VCaP (cell line): ENCODE measurements at regions not wholly inside any gene's neighbourhood (a gene's known extent, or its start where the extent isn't known, plus 50 kb on each side); places are given as distances from the start of the nearest gene placed in this dataset.
"Not testable (repeated sequence)": the region's sequence is repeated elsewhere in the genome, so short reads cannot be mapped to it uniquely, and the experiment has no call there.

Experiments
- H3K27ac ChIP-seq: fragments of 450-650 bp; 2 replicates; pipeline ENCODE4 v1.5.1; 2017
- TF ChIP-seq, protein P1 (sequence below): fragments of 450-650 bp; conservative IDR thresholded peaks from 2 replicates; pipeline ENCODE4 v1.5.1; 2017; ENCODE audit warnings: mild to moderate bottlenecking, moderate library complexity

DNA sequence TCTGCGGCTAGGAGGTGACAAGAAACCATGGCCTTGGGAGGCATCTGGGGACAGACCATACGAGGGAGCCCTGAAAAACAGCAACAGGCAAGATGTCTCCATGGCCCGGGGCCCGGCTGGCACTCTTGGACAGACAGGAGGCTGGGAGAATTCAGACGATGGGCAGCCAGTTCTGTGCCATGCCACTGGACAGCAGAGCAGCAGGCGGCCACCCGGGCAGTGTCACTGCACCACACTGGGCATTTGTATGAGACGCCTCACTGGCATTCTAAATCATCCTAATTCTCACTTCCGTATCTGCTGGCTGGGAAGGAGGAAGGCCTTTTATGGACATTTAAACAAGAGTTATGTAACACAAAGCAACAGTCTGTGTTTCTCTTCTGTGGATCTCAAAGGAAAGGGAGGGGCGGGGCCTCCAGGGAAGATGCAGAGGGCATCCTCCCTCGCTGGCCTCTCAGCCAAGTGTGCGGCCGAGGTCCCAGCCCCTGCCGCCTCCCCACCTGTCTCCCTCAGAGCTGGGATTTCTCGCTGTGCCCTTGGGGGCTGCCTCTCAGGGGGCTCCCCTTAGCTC lies 350.3 kb downstream of the SHANK2 start:
- no peak overlapping the region for H3K27ac ChIP-seq
- TF ChIP-seq, protein P1, sequence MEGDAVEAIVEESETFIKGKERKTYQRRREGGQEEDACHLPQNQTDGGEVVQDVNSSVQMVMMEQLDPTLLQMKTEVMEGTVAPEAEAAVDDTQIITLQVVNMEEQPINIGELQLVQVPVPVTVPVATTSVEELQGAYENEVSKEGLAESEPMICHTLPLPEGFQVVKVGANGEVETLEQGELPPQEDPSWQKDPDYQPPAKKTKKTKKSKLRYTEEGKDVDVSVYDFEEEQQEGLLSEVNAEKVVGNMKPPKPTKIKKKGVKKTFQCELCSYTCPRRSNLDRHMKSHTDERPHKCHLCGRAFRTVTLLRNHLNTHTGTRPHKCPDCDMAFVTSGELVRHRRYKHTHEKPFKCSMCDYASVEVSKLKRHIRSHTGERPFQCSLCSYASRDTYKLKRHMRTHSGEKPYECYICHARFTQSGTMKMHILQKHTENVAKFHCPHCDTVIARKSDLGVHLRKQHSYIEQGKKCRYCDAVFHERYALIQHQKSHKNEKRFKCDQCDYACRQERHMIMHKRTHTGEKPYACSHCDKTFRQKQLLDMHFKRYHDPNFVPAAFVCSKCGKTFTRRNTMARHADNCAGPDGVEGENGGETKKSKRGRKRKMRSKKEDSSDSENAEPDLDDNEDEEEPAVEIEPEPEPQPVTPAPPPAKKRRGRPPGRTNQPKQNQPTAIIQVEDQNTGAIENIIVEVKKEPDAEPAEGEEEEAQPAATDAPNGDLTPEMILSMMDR = no peak

GRCh38 chr11:70903229-70903628 lies 349.1 kb downstream of the SHANK2 start:
- H3K27ac ChIP-seq = not testable (repeated sequence)

GRCh38 chr11:70906101-70906500 lies 346.3 kb downstream of the SHANK2 start:
- TF ChIP-seq, protein P1 = no peak
- no peak overlapping the region for H3K27ac ChIP-seq

GRCh38 chr11:70908223-70908622 lies 344.2 kb downstream of the SHANK2 start:
- H3K27ac ChIP-seq = no peak overlapping the region
- TF ChIP-seq, protein P1 = no peak

GRCh38 chr11:70910835-70911234 lies 341.5 kb downstream of the SHANK2 start:
- TF ChIP-seq, protein P1 = no peak

DNA sequence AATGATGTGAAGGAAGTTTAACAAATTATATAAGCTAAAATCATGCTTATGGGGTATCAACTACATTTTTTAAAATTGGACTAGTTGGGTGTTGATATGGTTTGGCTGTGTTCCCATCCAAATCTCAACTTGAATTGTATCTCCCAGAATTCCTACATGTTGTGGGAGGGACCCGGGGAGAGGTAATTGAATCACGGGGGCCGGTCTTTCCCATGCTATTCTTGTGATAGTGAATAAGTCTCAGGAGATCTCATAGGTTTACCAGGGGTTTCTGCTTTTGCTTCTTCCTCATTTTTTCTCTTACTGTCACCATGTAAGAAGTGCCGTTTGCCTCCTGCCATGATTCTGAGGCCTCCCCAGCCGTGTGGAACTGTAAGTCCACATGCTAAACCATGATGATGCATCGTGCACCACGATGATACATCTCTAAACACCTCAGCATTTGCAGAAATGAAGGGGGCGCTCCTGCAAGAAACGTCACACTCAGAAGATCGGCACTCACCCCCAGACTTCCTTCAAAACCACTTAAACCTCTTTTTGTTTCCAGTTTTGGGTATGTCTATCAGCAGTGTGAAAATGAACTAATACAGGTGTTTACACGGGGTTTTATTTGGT lies 340.0 kb downstream of the SHANK2 start:
- H3K27ac ChIP-seq = no peak overlapping the region
- TF ChIP-seq, protein P1 = no peak

More at GRCh38 chr11:70910835-70911234, 341.5 kb downstream of the SHANK2 start:
- no peak overlapping the region for H3K27ac ChIP-seq

GRCh38 chr11:70913715-70914231 lies 338.6 kb downstream of the SHANK2 start:
- H3K27ac ChIP-seq = no peak overlapping the region

DNA sequence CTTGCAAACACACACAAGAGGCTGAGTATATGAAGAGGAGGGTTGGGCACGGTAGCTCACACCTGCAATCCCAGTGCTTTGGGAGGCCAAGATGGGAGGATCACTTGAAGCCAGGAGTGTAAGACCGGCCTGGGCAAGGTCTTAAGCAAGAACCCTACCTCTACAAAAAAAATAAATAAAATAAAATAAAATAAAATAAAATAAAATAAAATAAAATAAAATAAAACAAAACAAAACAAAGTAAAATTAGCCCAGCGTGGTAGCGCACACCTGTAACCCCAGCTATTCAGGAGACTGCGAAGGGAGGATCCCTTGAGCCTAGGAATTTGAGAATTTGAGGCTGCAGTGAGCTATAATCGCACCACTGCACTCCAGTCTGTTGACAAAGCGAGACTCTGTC lies 337.9 kb downstream of the SHANK2 start:
- no peak overlapping the region for H3K27ac ChIP-seq
- TF ChIP-seq, protein P1 = no peak

More at GRCh38 chr11:70913715-70914231, 338.6 kb downstream of the SHANK2 start:
- TF ChIP-seq, protein P1 = no peak
